Thyroid gland (tissue), 4 donors: ENCODE measurements at regions not wholly inside any gene's neighbourhood (a gene's known extent, or its start where the extent isn't known, plus 50 kb on each side); places are given as distances from the start of the nearest gene placed in this dataset.

Source experiments
- DNase-seq, 2 donors: peaks; one replicate each; pipeline ENCODE4 v3.0.0-alpha.2; 2019
- H3K27ac ChIP-seq, 3 donors: fragments of 200-600 bp; sonication (generic); 1 replicate in 2 of 3; 2 replicates in 1 of 3; pipeline ENCODE4 v1.5.1; 2016 to 2019; ENCODE audit warnings: mild to moderate bottlenecking in 1 of 3, moderate library complexity in 1 of 3
- H3K27me3 ChIP-seq: fragments of 200-600 bp; sonication (generic); one replicate; pipeline ENCODE4 v1.5.1; 2019
- H3K36me3 ChIP-seq, 2 donors: fragments of 200-600 bp; sonication (generic); one replicate each; pipeline ENCODE4 v1.5.1; 2016 to 2019
- H3K4me1 ChIP-seq, 2 donors: fragments of 200-600 bp; sonication (generic); one replicate each; pipeline ENCODE4 v1.5.1; 2017 to 2019
- H3K4me3 ChIP-seq, 3 donors: fragments of 200-600 bp; sonication (generic); replicated peaks in 1 of 3; 1 replicate in 2 of 3; 2 replicates in 1 of 3; pipeline ENCODE4 v1.5.1; 2016; ENCODE audit warnings: mild to moderate bottlenecking in 1 of 3
- H3K9me3 ChIP-seq: fragments of 200-600 bp; sonication (generic); one replicate; pipeline ENCODE4 v1.5.1; 2017
- CTCF ChIP-seq, 6 experiments: fragments of 200-600 bp in 3 of 6; fragments of 450-650 bp in 3 of 6; sonication (generic) in 3 of 6; IDR thresholded peaks; one replicate each; pipeline ENCODE4 v1.5.1; 2016 to 2019; ENCODE audit warnings: antibody characterized with exemption in 6 of 6, mild to moderate bottlenecking in 2 of 6, inconsistent platforms in 1 of 6, moderate library complexity in 1 of 6
- POLR2A ChIP-seq, 2 donors: fragments of 450-650 bp; IDR thresholded peaks; one replicate each; pipeline ENCODE4 v1.6.1; 2017; ENCODE audit warnings: antibody characterized with exemption in 2 of 2, mild to moderate bottlenecking in 2 of 2, moderate library complexity in 1 of 2
- WGBS, 2 donors: methylation state at CpG; one replicate each; pipeline ENCODE4 v1.1.5; 2017; 5-methylcytosine and 5-hydroxymethylcytosine counted together
- intact Hi-C: fragments of 100-400 bp; cut with DNase I; formaldehyde crosslinking; loops from one replicate; pipeline ENCODE4 v1.15.1; 2023

GRCh38 chr5:77851176-77852067 is 75.3 kb upstream of the TBCA start:
- Histone ChIP-seq H3K36me3 (no peaks in the 10 kb centered on the region), H3K4me3 (peak overlapping the region; percentile 24 to 70 (median 24)), H3K4me1 (no peaks in the 10 kb centered on the region), H3K27me3 (no peaks in the 10 kb centered on the region), H3K27ac (no peak overlapping the region), H3K9me3 (no peaks in the 10 kb centered on the region)
- intact Hi-C loops = no loop called here
- DNase-seq = peak; percentile 44 to 48
- TF ChIP-seq POLR2A (IDR thresholded peaks at IDR 0.05) = no peak
- no peak for TF ChIP-seq CTCF (IDR thresholded peaks at IDR 0.05)
- 18% methylated on average over 47 to 63 of the region's 89 CpGs for WGBS, 2 donors

- Histone ChIP-seq H3K27me3 (no peaks in the 10 kb centered on the region), H3K36me3 (no peaks in the 10 kb centered on the region), H3K9me3 (no peaks in the 10 kb centered on the region), H3K27ac (no peak overlapping the region), H3K4me3 (no peak overlapping the region), H3K4me1 (no peaks in the 10 kb centered on the region)
- DNase-seq = no peak
- WGBS, 2 donors = 80 to 83% methylated on average over 30 of the region's 30 CpGs
- TF ChIP-seq POLR2A (IDR thresholded peaks at IDR 0.05) (no peak), CTCF (IDR thresholded peaks at IDR 0.05) (no peak)
- intact Hi-C loops = no loop called here
Measured at GRCh38 chr5:77850536-77851175, 74.5 kb upstream of the TBCA start.

- no peak overlapping the region for H3K27ac ChIP-seq
- peaks cover 5 to 7% of the 10 kb centered on the region in 2 donors for H3K4me1 ChIP-seq
- DNase-seq = no peak
- no peak overlapping the region for H3K4me3 ChIP-seq
- no peaks in the 10 kb centered on the region for H3K27me3 ChIP-seq
- no peaks in the 10 kb centered on the region for H3K9me3 ChIP-seq
- no peaks in the 10 kb centered on the region for H3K36me3 ChIP-seq
- intact Hi-C loops = no loop called here
- TF ChIP-seq CTCF (IDR thresholded peaks at IDR 0.05) (no peak), POLR2A (IDR thresholded peaks at IDR 0.05) (no peak)
- WGBS, 2 donors = 94 to 97% methylated on average over 6 of the region's 6 CpGs
Measured at GRCh38 chr5:77849308-77849900, 73.3 kb upstream of the TBCA start.

- intact Hi-C loops = no loop called here
- Histone ChIP-seq H3K27me3 (no peaks in the 10 kb centered on the region), H3K4me1 (peaks cover 5 to 7% of the 10 kb centered on the region in 2 donors), H3K9me3 (no peaks in the 10 kb centered on the region), H3K36me3 (no peaks in the 10 kb centered on the region), H3K4me3 (no peak overlapping the region), H3K27ac (no peak overlapping the region)
- TF ChIP-seq POLR2A (IDR thresholded peaks at IDR 0.05) (no peak), CTCF (IDR thresholded peaks at IDR 0.05) (no peak)
- no peak for DNase-seq
- 87 to 89% methylated on average over 7 of the region's 7 CpGs for WGBS, 2 donors
Measured at GRCh38 chr5:77847814-77848290, 71.7 kb upstream of the TBCA start.

GRCh38 chr5:77847129-77847460 is 71.0 kb upstream of the TBCA start:
- Histone ChIP-seq H3K36me3 (no peaks in the 10 kb centered on the region), H3K9me3 (no peaks in the 10 kb centered on the region), H3K27ac (no peak overlapping the region), H3K4me1 (peaks cover 5 to 7% of the 10 kb centered on the region in 2 donors), H3K4me3 (no peak overlapping the region), H3K27me3 (no peaks in the 10 kb centered on the region)
- no peak for DNase-seq
- intact Hi-C loops = no loop called here
- 76 to 88% methylated on average over 9 of the region's 9 CpGs for WGBS, 2 donors
- TF ChIP-seq POLR2A (IDR thresholded peaks at IDR 0.05) (no peak), CTCF (IDR thresholded peaks at IDR 0.05) (no peak)
